ENCODE measurements at regions not wholly inside any gene's neighbourhood (a gene's known extent, or its start where the extent isn't known, plus 50 kb on each side); places are given as distances from the start of the nearest gene placed in this dataset.

GRCh38 chr2:194252127-194252526 lies 1404.9 kb upstream of the SLC39A10 start:
- Histone ChIP-seq H3K4me1 (ENCODE audit: control insufficient read depth, insufficient read depth, low read length) (no peaks in the 10 kb centered on the region), H3K9ac (ENCODE audit: low read length) (no peak overlapping the region), H3K27ac (ENCODE audit: low read depth, low read length) (no peak overlapping the region), H3K36me3 (ENCODE audit: control insufficient read depth, insufficient read depth, low read length) (no peaks in the 10 kb centered on the region), H3K27me3 (ENCODE audit: control insufficient read depth, insufficient read depth, low read length) (no peaks in the 10 kb centered on the region), H3K4me3 (ENCODE audit: low read length) (no peak overlapping the region)

- Histone ChIP-seq H3K36me3 (ENCODE audit: control insufficient read depth, insufficient read depth, low read length) (no peaks in the 10 kb centered on the region), H3K4me1 (ENCODE audit: control insufficient read depth, insufficient read depth, low read length) (no peaks in the 10 kb centered on the region), H3K27me3 (ENCODE audit: control insufficient read depth, insufficient read depth, low read length) (no peaks in the 10 kb centered on the region), H3K4me3 (ENCODE audit: low read length) (no peak overlapping the region), H3K27ac (ENCODE audit: low read depth, low read length) (no peak overlapping the region), H3K9ac (ENCODE audit: low read length) (no peak overlapping the region)
Measured at GRCh38 chr2:194232600-194232999, 1424.4 kb upstream of the SLC39A10 start.

GRCh38 chr2:194223218-194223617 lies 1433.8 kb upstream of the SLC39A10 start:
- Histone ChIP-seq H3K9ac (ENCODE audit: low read length) (no peak overlapping the region), H3K4me1 (ENCODE audit: control insufficient read depth, insufficient read depth, low read length) (no peaks in the 10 kb centered on the region), H3K4me3 (ENCODE audit: low read length) (no peak overlapping the region), H3K27me3 (ENCODE audit: control insufficient read depth, insufficient read depth, low read length) (no peaks in the 10 kb centered on the region), H3K27ac (ENCODE audit: low read depth, low read length) (no peak overlapping the region), H3K36me3 (ENCODE audit: control insufficient read depth, insufficient read depth, low read length) (no peaks in the 10 kb centered on the region)

GRCh38 chr2:194214192-194214591 lies 1442.8 kb upstream of the SLC39A10 start:
- Histone ChIP-seq H3K27me3 (ENCODE audit: control insufficient read depth, insufficient read depth, low read length) (no peaks in the 10 kb centered on the region), H3K27ac (ENCODE audit: low read depth, low read length) (no peak overlapping the region), H3K36me3 (ENCODE audit: control insufficient read depth, insufficient read depth, low read length) (no peaks in the 10 kb centered on the region), H3K4me1 (ENCODE audit: control insufficient read depth, insufficient read depth, low read length) (no peaks in the 10 kb centered on the region), H3K9ac (ENCODE audit: low read length) (no peak overlapping the region), H3K4me3 (ENCODE audit: low read length) (no peak overlapping the region)

GRCh38 chr2:194205568-194206227 lies 1451.3 kb upstream of the SLC39A10 start:
- H3K36me3 ChIP-seq (ENCODE audit: control insufficient read depth, insufficient read depth, low read length), result no peaks in the 10 kb centered on the region
- H3K9ac ChIP-seq (ENCODE audit: low read length), result no peak overlapping the region
- H3K27me3 ChIP-seq (ENCODE audit: control insufficient read depth, insufficient read depth, low read length), result no peaks in the 10 kb centered on the region
- no peak overlapping the region for H3K27ac ChIP-seq (ENCODE audit: low read depth, low read length)
- no peak overlapping the region for H3K4me3 ChIP-seq (ENCODE audit: low read length)
- H3K4me1 ChIP-seq (ENCODE audit: control insufficient read depth, insufficient read depth, low read length), result no peaks in the 10 kb centered on the region

- H3K4me1 ChIP-seq (ENCODE audit: control insufficient read depth, insufficient read depth, low read length), result no peaks in the 10 kb centered on the region
- H3K27ac ChIP-seq (ENCODE audit: low read depth, low read length), result no peak overlapping the region
- H3K4me3 ChIP-seq (ENCODE audit: low read length), result no peak overlapping the region
- no peak overlapping the region for H3K9ac ChIP-seq (ENCODE audit: low read length)
- H3K36me3 ChIP-seq (ENCODE audit: control insufficient read depth, insufficient read depth, low read length), result no peaks in the 10 kb centered on the region
- no peaks in the 10 kb centered on the region for H3K27me3 ChIP-seq (ENCODE audit: control insufficient read depth, insufficient read depth, low read length)
Measured at GRCh38 chr2:194203898-194204297, 1453.1 kb upstream of the SLC39A10 start.

- no peak overlapping the region for H3K27ac ChIP-seq (ENCODE audit: low read depth, low read length)
- H3K9ac ChIP-seq (ENCODE audit: low read length), result no peak overlapping the region
- H3K27me3 ChIP-seq (ENCODE audit: control insufficient read depth, insufficient read depth, low read length), result no peaks in the 10 kb centered on the region
- no peak overlapping the region for H3K4me3 ChIP-seq (ENCODE audit: low read length)
- H3K4me1 ChIP-seq (ENCODE audit: control insufficient read depth, insufficient read depth, low read length), result no peaks in the 10 kb centered on the region
- H3K36me3 ChIP-seq (ENCODE audit: control insufficient read depth, insufficient read depth, low read length), result no peaks in the 10 kb centered on the region
Measured at GRCh38 chr2:194182888-194183287, 1474.1 kb upstream of the SLC39A10 start.

GRCh38 chr2:194176134-194176533 lies 1480.9 kb upstream of the SLC39A10 start:
- no peaks in the 10 kb centered on the region for H3K27me3 ChIP-seq (ENCODE audit: control insufficient read depth, insufficient read depth, low read length)
- no peaks in the 10 kb centered on the region for H3K36me3 ChIP-seq (ENCODE audit: control insufficient read depth, insufficient read depth, low read length)
- H3K4me3 ChIP-seq (ENCODE audit: low read length), result no peak overlapping the region
- H3K4me1 ChIP-seq (ENCODE audit: control insufficient read depth, insufficient read depth, low read length), result no peaks in the 10 kb centered on the region
- H3K9ac ChIP-seq (ENCODE audit: low read length), result no peak overlapping the region
- H3K27ac ChIP-seq (ENCODE audit: low read depth, low read length), result no peak overlapping the region

GRCh38 chr2:194166818-194167217 lies 1490.2 kb upstream of the SLC39A10 start:
- H3K27ac ChIP-seq (ENCODE audit: low read depth, low read length), result no peak overlapping the region
- no peaks in the 10 kb centered on the region for H3K27me3 ChIP-seq (ENCODE audit: control insufficient read depth, insufficient read depth, low read length)
- no peak overlapping the region for H3K9ac ChIP-seq (ENCODE audit: low read length)
- H3K36me3 ChIP-seq (ENCODE audit: control insufficient read depth, insufficient read depth, low read length), result no peaks in the 10 kb centered on the region
- H3K4me1 ChIP-seq (ENCODE audit: control insufficient read depth, insufficient read depth, low read length), result no peaks in the 10 kb centered on the region
- H3K4me3 ChIP-seq (ENCODE audit: low read length), result no peak overlapping the region

GRCh38 chr2:194155431-194155830 lies 1501.6 kb upstream of the SLC39A10 start:
- Histone ChIP-seq H3K9ac (ENCODE audit: low read length) (no peak overlapping the region), H3K27me3 (ENCODE audit: control insufficient read depth, insufficient read depth, low read length) (no peaks in the 10 kb centered on the region), H3K4me3 (ENCODE audit: low read length) (no peak overlapping the region), H3K36me3 (ENCODE audit: control insufficient read depth, insufficient read depth, low read length) (no peaks in the 10 kb centered on the region), H3K27ac (ENCODE audit: low read depth, low read length) (no peak overlapping the region), H3K4me1 (ENCODE audit: control insufficient read depth, insufficient read depth, low read length) (no peaks in the 10 kb centered on the region)

GRCh38 chr2:194151231-194151630 lies 1505.8 kb upstream of the SLC39A10 start:
- Histone ChIP-seq H3K27ac (ENCODE audit: low read depth, low read length) (no peak overlapping the region), H3K4me3 (ENCODE audit: low read length) (no peak overlapping the region), H3K9ac (ENCODE audit: low read length) (no peak overlapping the region), H3K27me3 (ENCODE audit: control insufficient read depth, insufficient read depth, low read length) (no peaks in the 10 kb centered on the region), H3K36me3 (ENCODE audit: control insufficient read depth, insufficient read depth, low read length) (no peaks in the 10 kb centered on the region), H3K4me1 (ENCODE audit: control insufficient read depth, insufficient read depth, low read length) (no peaks in the 10 kb centered on the region)

GRCh38 chr2:194135463-194135862 lies 1521.6 kb upstream of the SLC39A10 start:
- H3K36me3 ChIP-seq (ENCODE audit: control insufficient read depth, insufficient read depth, low read length), result no peaks in the 10 kb centered on the region
- no peaks in the 10 kb centered on the region for H3K27me3 ChIP-seq (ENCODE audit: control insufficient read depth, insufficient read depth, low read length)
- no peak overlapping the region for H3K27ac ChIP-seq (ENCODE audit: low read depth, low read length)
- H3K4me1 ChIP-seq (ENCODE audit: control insufficient read depth, insufficient read depth, low read length), result no peaks in the 10 kb centered on the region
- no peak overlapping the region for H3K4me3 ChIP-seq (ENCODE audit: low read length)
- H3K9ac ChIP-seq (ENCODE audit: low read length), result no peak overlapping the region

GRCh38 chr2:194128810-194129209 lies 1528.2 kb upstream of the SLC39A10 start:
- Histone ChIP-seq H3K9ac (ENCODE audit: low read length) (no peak overlapping the region), H3K27ac (ENCODE audit: low read depth, low read length) (no peak overlapping the region), H3K4me3 (ENCODE audit: low read length) (no peak overlapping the region), H3K36me3 (ENCODE audit: control insufficient read depth, insufficient read depth, low read length) (no peaks in the 10 kb centered on the region), H3K4me1 (ENCODE audit: control insufficient read depth, insufficient read depth, low read length) (no peaks in the 10 kb centered on the region), H3K27me3 (ENCODE audit: control insufficient read depth, insufficient read depth, low read length) (no peaks in the 10 kb centered on the region)
